AG09309 (cell line): ENCODE measurements at regions not wholly inside any gene's neighbourhood (a gene's known extent, or its start where the extent isn't known, plus 50 kb on each side); places are given as distances from the start of the nearest gene placed in this dataset.

Experiments used
- DNase-seq: peaks from one replicate; pipeline ENCODE4 v3.0.0-alpha.2; 2010; ENCODE audit warnings: low read depth
- H3K4me3 ChIP-seq: 2 replicates; pipeline ENCODE4 v1.5.1; 2011; ENCODE audit warnings: mild to moderate bottlenecking, low read depth, low read length, moderate library complexity; ENCODE audit not compliant: control insufficient read depth
- TF ChIP-seq, protein P1 (sequence below): IDR thresholded peaks from 2 replicates; pipeline ENCODE4 v1.5.1; 2011; ENCODE audit warnings: mild to moderate bottlenecking, low read depth, low read length, inconsistent platforms; ENCODE audit not compliant: insufficient read depth, control insufficient read depth; ENCODE audit errors: missing control alignments

DNA sequence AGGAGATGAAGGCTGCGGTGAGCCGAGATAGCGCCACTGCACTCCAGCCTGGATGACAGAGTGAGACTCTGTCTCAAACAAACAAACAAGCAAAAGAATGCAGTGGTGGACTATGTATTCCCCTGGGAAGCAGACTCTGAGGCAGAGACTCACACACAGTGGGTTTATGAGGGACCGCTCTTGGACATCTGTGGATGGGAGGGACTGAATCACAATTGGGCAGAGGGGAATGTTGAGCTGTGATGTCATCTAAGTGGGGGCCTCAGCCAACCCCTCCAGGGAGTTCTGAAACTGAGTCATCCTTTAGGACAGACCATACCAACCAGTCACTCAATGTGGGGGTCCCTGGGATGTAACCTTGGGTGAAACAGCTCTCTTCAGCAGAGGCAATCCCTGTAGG is 151.0 kb downstream of the SUDS3 start:
- no peak for DNase-seq
- TF ChIP-seq, protein P1, sequence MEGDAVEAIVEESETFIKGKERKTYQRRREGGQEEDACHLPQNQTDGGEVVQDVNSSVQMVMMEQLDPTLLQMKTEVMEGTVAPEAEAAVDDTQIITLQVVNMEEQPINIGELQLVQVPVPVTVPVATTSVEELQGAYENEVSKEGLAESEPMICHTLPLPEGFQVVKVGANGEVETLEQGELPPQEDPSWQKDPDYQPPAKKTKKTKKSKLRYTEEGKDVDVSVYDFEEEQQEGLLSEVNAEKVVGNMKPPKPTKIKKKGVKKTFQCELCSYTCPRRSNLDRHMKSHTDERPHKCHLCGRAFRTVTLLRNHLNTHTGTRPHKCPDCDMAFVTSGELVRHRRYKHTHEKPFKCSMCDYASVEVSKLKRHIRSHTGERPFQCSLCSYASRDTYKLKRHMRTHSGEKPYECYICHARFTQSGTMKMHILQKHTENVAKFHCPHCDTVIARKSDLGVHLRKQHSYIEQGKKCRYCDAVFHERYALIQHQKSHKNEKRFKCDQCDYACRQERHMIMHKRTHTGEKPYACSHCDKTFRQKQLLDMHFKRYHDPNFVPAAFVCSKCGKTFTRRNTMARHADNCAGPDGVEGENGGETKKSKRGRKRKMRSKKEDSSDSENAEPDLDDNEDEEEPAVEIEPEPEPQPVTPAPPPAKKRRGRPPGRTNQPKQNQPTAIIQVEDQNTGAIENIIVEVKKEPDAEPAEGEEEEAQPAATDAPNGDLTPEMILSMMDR = no peak
- H3K4me3 ChIP-seq = no peak overlapping the region

DNA sequence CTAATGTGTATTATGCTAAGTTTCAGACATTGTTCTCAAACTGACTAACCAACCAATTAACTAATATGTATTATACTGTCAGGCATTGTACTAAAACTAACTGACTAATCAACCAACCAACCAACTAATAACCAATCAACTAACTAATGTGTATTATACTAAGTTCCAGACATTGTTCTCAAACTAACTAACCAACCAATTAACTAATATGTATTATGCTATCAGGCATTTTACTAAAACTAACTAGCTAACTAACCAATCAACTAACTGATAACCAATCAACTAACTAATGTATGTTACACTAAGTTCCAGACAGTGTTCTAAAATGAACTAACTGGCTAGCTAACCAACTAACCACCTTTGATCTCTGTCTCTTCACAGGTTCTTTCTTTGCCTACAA is 152.3 kb downstream of the SUDS3 start:
- no peak overlapping the region for H3K4me3 ChIP-seq
- no peak for DNase-seq
- TF ChIP-seq, protein P1 = no peak

DNA sequence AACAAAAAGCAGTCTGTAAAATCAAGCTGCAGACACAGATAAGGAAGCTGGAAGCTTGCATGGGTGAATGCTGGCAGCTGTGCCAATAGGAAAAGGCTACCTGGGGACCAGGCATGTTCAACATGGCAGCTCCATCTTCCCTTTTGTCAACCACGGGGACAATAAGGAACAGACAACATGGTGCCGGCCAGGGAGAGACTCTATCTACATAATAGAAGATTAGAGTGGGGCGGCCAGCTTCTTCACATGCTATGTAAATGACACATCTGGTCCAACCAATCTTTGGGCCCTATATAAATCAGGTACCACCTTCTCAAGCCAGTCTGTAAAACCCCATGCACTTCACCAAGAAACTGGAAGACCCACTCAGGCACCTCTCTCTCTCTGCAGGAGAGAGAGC is 157.6 kb downstream of the SUDS3 start:
- no peak for DNase-seq
- H3K4me3 ChIP-seq = no peak overlapping the region
- TF ChIP-seq, protein P1 = no peak

DNA sequence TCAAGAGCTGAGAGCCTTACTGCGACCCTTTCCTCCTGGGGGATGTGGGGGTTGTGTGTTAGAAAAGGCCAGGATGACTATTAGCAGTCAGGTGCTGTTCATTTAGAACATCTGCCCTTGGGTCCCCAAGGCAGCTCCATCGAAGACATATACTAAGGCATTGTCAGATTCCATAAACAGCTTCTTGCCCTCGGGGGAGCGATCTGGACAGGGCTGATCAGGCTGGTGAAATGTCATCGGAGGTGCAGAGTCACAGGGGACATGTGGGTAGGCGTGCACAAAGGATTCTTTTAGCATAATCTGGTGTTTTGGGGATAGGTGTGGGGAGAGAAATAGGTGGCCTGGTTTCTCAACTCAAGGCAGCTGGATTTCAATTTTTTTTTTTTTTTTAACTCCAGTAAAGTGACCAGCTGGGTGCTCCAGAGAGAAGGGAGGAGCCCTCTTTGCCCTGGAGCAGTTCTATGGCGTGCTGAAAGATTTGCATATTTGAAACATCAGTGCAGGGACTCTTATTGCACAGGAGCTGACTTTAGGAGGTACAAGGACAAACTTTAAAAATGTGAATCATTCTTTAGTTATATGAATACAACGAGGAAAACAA is 160.1 kb downstream of the SUDS3 start:
- no peak overlapping the region for H3K4me3 ChIP-seq
- DNase-seq = no peak
- TF ChIP-seq, protein P1 = no peak

DNA sequence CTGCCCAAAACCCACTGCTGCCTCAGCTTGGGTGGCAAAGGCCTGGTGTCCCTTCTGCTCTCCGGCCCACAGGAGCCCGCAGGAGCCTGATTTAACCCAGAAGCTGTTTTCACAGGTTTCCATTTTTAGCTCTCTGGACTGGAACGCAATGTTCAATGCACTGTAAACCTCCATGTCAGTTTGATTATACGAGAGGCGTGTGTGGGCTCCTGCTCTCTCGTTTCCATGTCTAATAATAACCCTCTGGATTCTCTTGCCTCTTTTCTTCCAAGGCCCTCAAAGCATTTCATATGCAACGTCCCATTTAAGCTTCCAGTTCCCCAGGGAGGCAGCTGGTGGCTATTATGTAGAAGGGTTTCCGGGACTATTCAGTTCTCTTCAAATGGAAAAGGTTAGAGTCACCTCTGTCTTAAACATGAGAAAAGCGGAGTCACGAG is 161.1 kb downstream of the SUDS3 start:
- no peak overlapping the region for H3K4me3 ChIP-seq
- TF ChIP-seq, protein P1 = no peak
- no peak for DNase-seq

DNA sequence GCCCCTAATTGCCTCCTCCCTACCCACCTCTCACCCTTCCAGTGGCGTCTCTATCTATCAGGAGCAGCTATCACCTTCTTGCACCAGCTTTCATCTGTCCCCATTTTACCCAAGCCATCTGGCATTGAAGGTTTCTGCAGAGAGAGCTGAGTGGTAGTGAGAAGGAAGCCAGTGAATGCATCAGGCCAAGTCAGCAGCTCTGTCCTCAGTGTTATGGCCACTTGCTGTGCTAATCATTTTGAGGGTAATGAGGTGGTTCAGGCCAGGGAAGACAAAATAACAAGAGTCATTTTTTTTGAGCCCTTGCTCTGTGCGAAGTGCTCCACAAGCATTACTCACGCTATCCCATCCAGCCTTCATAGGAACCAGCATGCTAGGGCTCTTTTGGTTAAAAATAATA is 164.7 kb downstream of the SUDS3 start:
- DNase-seq = no peak
- H3K4me3 ChIP-seq = no peak overlapping the region
- TF ChIP-seq, protein P1 = no peak

DNA sequence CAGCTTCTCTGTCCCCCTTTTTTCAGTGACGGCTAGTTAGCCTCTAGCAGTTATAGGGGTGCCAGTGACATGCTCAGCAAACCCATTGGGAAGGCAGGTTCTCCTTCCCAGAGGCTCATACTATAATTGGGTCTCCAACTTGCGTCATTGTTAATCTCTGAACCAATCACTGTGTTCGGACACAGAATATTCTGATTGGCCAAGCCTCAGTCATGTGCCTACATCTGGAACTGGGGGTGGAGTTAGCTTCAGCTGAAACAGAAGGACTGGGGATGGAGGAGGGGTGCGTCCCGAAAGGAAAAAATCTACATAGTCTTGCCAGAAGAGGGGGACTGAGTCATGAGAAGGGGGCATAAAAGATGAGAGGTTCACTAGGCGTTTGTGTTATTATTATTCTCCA is 165.6 kb downstream of the SUDS3 start:
- TF ChIP-seq, protein P1 = no peak
- no peak for DNase-seq
- no peak overlapping the region for H3K4me3 ChIP-seq
